HFF-Myc (cell line): ENCODE measurements at regions not wholly inside any gene's neighbourhood (a gene's known extent, or its start where the extent isn't known, plus 50 kb on each side); places are given as distances from the start of the nearest gene placed in this dataset.

Experiments used
- DNase-seq: peaks from one replicate; pipeline ENCODE4 v3.0.0-alpha.2; 2011; ENCODE audit warnings: low read depth; ENCODE audit errors: extremely low read depth
- H3K4me3 ChIP-seq: replicated peaks from 2 replicates; pipeline ENCODE4 v1.5.1; 2011; ENCODE audit warnings: low read depth, mild to moderate bottlenecking, control low read depth, low read length
- TF ChIP-seq, protein P1 (sequence below): IDR thresholded peaks from 2 replicates; pipeline ENCODE4 v1.5.1; 2012; ENCODE audit warnings: mild to moderate bottlenecking, low read depth, low read length, control low read depth; ENCODE audit errors: missing control alignments

DNA sequence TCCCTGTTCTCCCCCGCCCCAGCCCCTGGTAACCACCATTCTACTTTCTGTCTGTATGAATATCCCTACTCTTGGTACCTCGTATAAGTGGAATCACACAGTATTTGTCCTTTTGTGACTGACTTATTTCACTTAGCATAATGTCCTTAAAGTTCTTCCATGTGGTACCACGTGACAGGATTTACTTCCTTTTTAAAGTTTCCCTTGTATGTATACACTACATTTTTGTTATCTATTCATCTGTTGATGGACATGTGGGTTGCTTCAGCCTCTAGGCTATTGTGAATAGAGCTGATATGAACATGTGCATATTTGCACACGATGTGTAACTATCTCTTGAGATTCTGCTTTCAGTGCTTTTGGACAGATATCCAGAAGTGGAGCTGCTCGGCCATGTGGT, 59.6 kb upstream of the GJB6 start:
- no peak overlapping the region for H3K4me3 ChIP-seq
- TF ChIP-seq, protein P1, sequence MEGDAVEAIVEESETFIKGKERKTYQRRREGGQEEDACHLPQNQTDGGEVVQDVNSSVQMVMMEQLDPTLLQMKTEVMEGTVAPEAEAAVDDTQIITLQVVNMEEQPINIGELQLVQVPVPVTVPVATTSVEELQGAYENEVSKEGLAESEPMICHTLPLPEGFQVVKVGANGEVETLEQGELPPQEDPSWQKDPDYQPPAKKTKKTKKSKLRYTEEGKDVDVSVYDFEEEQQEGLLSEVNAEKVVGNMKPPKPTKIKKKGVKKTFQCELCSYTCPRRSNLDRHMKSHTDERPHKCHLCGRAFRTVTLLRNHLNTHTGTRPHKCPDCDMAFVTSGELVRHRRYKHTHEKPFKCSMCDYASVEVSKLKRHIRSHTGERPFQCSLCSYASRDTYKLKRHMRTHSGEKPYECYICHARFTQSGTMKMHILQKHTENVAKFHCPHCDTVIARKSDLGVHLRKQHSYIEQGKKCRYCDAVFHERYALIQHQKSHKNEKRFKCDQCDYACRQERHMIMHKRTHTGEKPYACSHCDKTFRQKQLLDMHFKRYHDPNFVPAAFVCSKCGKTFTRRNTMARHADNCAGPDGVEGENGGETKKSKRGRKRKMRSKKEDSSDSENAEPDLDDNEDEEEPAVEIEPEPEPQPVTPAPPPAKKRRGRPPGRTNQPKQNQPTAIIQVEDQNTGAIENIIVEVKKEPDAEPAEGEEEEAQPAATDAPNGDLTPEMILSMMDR = no peak
- DNase-seq = no peak

GRCh38 chr13:20291037-20291436, 58.9 kb upstream of the GJB6 start:
- H3K4me3 ChIP-seq = no peak overlapping the region
- TF ChIP-seq, protein P1 = no peak
- no peak for DNase-seq

- no peak for DNase-seq
- TF ChIP-seq, protein P1 = no peak
- no peak overlapping the region for H3K4me3 ChIP-seq
Measured at GRCh38 chr13:20288561-20288960, 56.4 kb upstream of the GJB6 start.

DNA sequence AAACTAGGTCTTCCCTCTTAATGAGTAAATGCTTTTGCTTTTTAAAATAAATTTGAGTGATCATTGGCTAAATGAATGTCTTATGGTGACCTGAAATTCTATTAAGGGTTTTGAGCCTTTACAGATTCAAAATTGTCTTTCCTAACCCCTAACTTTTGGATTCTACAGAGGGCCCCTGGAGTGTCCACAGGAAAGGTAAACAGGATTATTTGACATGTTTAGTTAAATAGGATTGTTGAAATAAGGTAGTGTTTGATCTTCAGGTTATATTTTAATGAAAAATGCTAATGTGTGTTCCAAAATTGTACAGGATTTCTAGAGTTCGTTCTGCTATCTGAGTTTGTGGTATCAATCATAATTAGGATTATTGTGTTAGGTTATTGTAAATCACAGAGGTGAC, 55.9 kb upstream of the GJB6 start:
- no peak overlapping the region for H3K4me3 ChIP-seq
- DNase-seq = no peak
- TF ChIP-seq, protein P1 = no peak

GRCh38 chr13:20285530-20285929, 53.4 kb upstream of the GJB6 start:
- H3K4me3 ChIP-seq = no peak overlapping the region
- TF ChIP-seq, protein P1 = no peak
- DNase-seq = no peak
